H9 (cell line): ENCODE measurements at regions not wholly inside any gene's neighbourhood (a gene's known extent, or its start where the extent isn't known, plus 50 kb on each side); places are given as distances from the start of the nearest gene placed in this dataset.

Experiments used
- DNase-seq: peaks from one replicate; pipeline ENCODE4 v3.0.0-alpha.2; 2017
- H2AFZ ChIP-seq: one replicate; pipeline ENCODE4 v1.6.1; 2013; ENCODE audit warnings: mild to moderate bottlenecking, low read length, control low read depth, moderate library complexity
- H2AK5ac ChIP-seq: 2 replicates; pipeline ENCODE4 v1.6.1; 2013; ENCODE audit warnings: low read length, control low read depth, mixed read lengths; ENCODE audit not compliant: insufficient read length
- H2BK120ac ChIP-seq: one replicate; pipeline ENCODE4 v1.6.1; 2013; ENCODE audit warnings: low read depth, mild to moderate bottlenecking, low read length, control low read depth, inconsistent platforms; ENCODE audit not compliant: poor library complexity, severe bottlenecking
- H2BK12ac ChIP-seq: 2 replicates; pipeline ENCODE4 v1.6.1; 2013; ENCODE audit warnings: low read length, control low read depth, mixed read lengths, low read depth; ENCODE audit not compliant: insufficient read length
- H2BK15ac ChIP-seq: 2 replicates; pipeline ENCODE4 v1.6.1; 2013; ENCODE audit warnings: low read depth, low read length, control low read depth
- H2BK20ac ChIP-seq: one replicate; pipeline ENCODE4 v1.6.1; 2013; ENCODE audit warnings: low read depth, mild to moderate bottlenecking, low read length, control low read depth, inconsistent platforms; ENCODE audit not compliant: poor library complexity, severe bottlenecking
- H2BK5ac ChIP-seq: 2 replicates; pipeline ENCODE4 v1.6.1; 2013; ENCODE audit warnings: low read length, control low read depth, mixed read lengths; ENCODE audit not compliant: insufficient read length
- H3K14ac ChIP-seq: 2 replicates; pipeline ENCODE4 v1.6.1; 2013; ENCODE audit warnings: low read length, control low read depth; ENCODE audit not compliant: insufficient read depth
- H3K18ac ChIP-seq: 2 replicates; pipeline ENCODE4 v1.6.1; 2013; ENCODE audit warnings: low read depth, mild to moderate bottlenecking, mixed read lengths, low read length, control low read depth; ENCODE audit not compliant: insufficient read length
- H3K23ac ChIP-seq: 2 replicates; pipeline ENCODE4 v1.6.1; 2013; ENCODE audit warnings: low read length, control low read depth, mixed read lengths, low read depth; ENCODE audit not compliant: insufficient read length
- H3K23me2 ChIP-seq: 2 replicates; pipeline ENCODE4 v1.6.1; 2013; ENCODE audit warnings: low read depth, mild to moderate bottlenecking, mixed read lengths, low read length, control low read depth; ENCODE audit not compliant: insufficient read length, poor library complexity, severe bottlenecking
- H3K27ac ChIP-seq: 2 replicates; pipeline ENCODE4 v1.5.1; 2013; ENCODE audit warnings: low read length, control low read depth, mixed read lengths, low read depth; ENCODE audit not compliant: insufficient read length
- H3K27me3 ChIP-seq: 2 replicates; pipeline ENCODE4 v1.6.1; 2013; ENCODE audit warnings: low read length, control low read depth, inconsistent platforms; ENCODE audit not compliant: insufficient read depth
- H3K4ac ChIP-seq: 2 replicates; pipeline ENCODE4 v1.6.1; 2013; ENCODE audit warnings: low read depth, mild to moderate bottlenecking, control low read depth, inconsistent platforms, low read length, moderate library complexity
- H3K4me1 ChIP-seq: 2 replicates; pipeline ENCODE4 v1.6.1; 2013; ENCODE audit warnings: low read length, control low read depth, inconsistent platforms; ENCODE audit not compliant: insufficient read depth
- H3K4me2 ChIP-seq: 2 replicates; pipeline ENCODE4 v1.6.1; 2013; ENCODE audit warnings: low read length, control low read depth, mixed read lengths; ENCODE audit not compliant: insufficient read length, insufficient read depth
- H3K56ac ChIP-seq: 2 replicates; pipeline ENCODE4 v1.6.1; 2013; ENCODE audit warnings: low read depth, mild to moderate bottlenecking, mixed read lengths, low read length, control low read depth; ENCODE audit not compliant: insufficient read length
- H3K79me1 ChIP-seq: 2 replicates; pipeline ENCODE4 v1.6.1; 2013; ENCODE audit warnings: low read depth, mild to moderate bottlenecking, moderate library complexity, low read length, control low read depth, inconsistent platforms; ENCODE audit not compliant: insufficient read depth, poor library complexity, severe bottlenecking
- H3K79me2 ChIP-seq: 2 replicates; pipeline ENCODE4 v1.6.1; 2013; ENCODE audit warnings: low read length, control low read depth, inconsistent platforms; ENCODE audit not compliant: insufficient read depth
- H3K9ac ChIP-seq: 2 replicates; pipeline ENCODE4 v1.6.1; 2013; ENCODE audit warnings: low read length, control low read depth, mixed read lengths; ENCODE audit not compliant: insufficient read length; ENCODE audit errors: extremely low read depth
- H3K9me3 ChIP-seq: one replicate; pipeline ENCODE4 v1.6.1; 2013; ENCODE audit warnings: low read depth, low read length, inconsistent platforms; ENCODE audit not compliant: control insufficient read depth
- H3T11ph ChIP-seq: one replicate; pipeline ENCODE4 v1.6.1; 2013; ENCODE audit warnings: mild to moderate bottlenecking, low read length, control low read depth, inconsistent platforms
- H4K20me1 ChIP-seq: one replicate; pipeline ENCODE4 v1.6.1; 2013; ENCODE audit not compliant: control insufficient read depth, insufficient read length, insufficient read depth
- H4K5ac ChIP-seq: 2 replicates; pipeline ENCODE4 v1.6.1; 2013; ENCODE audit warnings: low read depth, mild to moderate bottlenecking, mixed read lengths, low read length, control low read depth; ENCODE audit not compliant: insufficient read length
- H4K8ac ChIP-seq: replicated peaks from 2 replicates; pipeline ENCODE4 v1.6.1; 2013; ENCODE audit warnings: low read length, control low read depth, mixed read lengths, low read depth; ENCODE audit not compliant: insufficient read length
- H4K91ac ChIP-seq: 2 replicates; pipeline ENCODE4 v1.6.1; 2013; ENCODE audit warnings: low read depth, mild to moderate bottlenecking, moderate library complexity, mixed read lengths, low read length, control low read depth; ENCODE audit not compliant: insufficient read length
- H3K27ac Mint-ChIP-seq, 3 experiments: 2 replicates in 2 of 3; 3 replicates in 1 of 3; pipeline ENCODE4 v1.8.0; 2020 to 2021; ENCODE audit warnings: mixed read lengths in 3 of 3, mild to moderate bottlenecking in 1 of 3, moderate library complexity in 1 of 3
- H3K27me3 Mint-ChIP-seq: 2 replicates; pipeline ENCODE4 v1.8.0; 2021; ENCODE audit warnings: low read depth, mild to moderate bottlenecking, moderate library complexity, mixed read lengths
- H3K36me3 Mint-ChIP-seq, 3 experiments: 2 replicates in 2 of 3; 3 replicates in 1 of 3; pipeline ENCODE4 v1.8.0; 2020 to 2021; ENCODE audit warnings: low read depth in 3 of 3, mixed read lengths in 3 of 3; ENCODE audit not compliant: insufficient read depth in 1 of 3
- H3K4me1 Mint-ChIP-seq, 2 experiments: 2 replicates each; pipeline ENCODE4 v1.8.0; 2020; ENCODE audit warnings: mixed read lengths in 2 of 2
- H3K4me3 Mint-ChIP-seq, 2 experiments: 2 replicates in 1 of 2; 3 replicates in 1 of 2; pipeline ENCODE4 v1.8.0; 2020 to 2021; ENCODE audit warnings: mild to moderate bottlenecking in 2 of 2, mixed read lengths in 2 of 2, moderate library complexity in 1 of 2
- H3K9me3 Mint-ChIP-seq, 2 experiments: 2 replicates in 1 of 2; 3 replicates in 1 of 2; pipeline ENCODE4 v1.8.0; 2020; ENCODE audit warnings: mild to moderate bottlenecking in 2 of 2, mixed read lengths in 2 of 2, moderate library complexity in 1 of 2
- WGBS: extraction: QIAGEN DNeasy Blood & Tissue Kit; methylation state at CpG from one replicate; pipeline ENCODE4 v1.1.7; 2013; ENCODE audit warnings: missing lambda C conversion rate, low lambda C conversion rate, mixed read lengths; ENCODE audit not compliant: insufficient read length; ENCODE audit errors: extremely low coverage; 5-methylcytosine and 5-hydroxymethylcytosine counted together
- TF ChIP-seq, protein P1 (sequence below): fragments of 200-600 bp; sonication (generic); conservative IDR thresholded peaks from 3 replicates; pipeline ENCODE4 v1.8.0; 2021; ENCODE audit warnings: antibody characterized with exemption, mild to moderate bottlenecking

DNA sequence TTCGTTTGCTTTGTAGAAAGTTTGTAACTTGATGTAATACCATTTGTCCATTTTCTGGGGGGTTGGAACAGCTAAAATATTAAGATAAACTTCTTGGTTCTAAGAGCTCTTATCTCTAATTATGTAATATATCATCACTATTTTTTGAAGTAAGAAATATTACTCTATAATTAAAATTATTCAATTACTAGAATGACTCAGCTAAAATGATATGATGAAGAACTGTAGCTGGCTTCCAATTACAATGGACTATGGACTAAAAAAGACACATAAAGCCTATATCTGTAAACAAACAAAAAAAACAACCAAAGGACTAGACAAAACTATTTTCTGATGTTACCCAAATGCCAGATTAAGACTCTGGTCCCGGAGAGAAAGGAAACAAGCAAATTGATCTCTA lies 569.4 kb downstream of the PCDH18 start:
- no peak overlapping the region for H3T11ph ChIP-seq
- H3K4ac ChIP-seq = no peak overlapping the region
- H3K9ac ChIP-seq = no peak overlapping the region
- H4K91ac ChIP-seq = no peak overlapping the region
- no peak overlapping the region for H2BK12ac ChIP-seq
- Mint-ChIP-seq H3K27me3 (no peaks in the 10 kb centered on the region), H3K27ac (no peak overlapping the region), H3K36me3 (no peaks in the 10 kb centered on the region; a peak in 1 of 7 replicates), H3K4me1 (no peaks in the 10 kb centered on the region), H3K4me3 (no peak overlapping the region), H3K9me3 (no peaks in the 10 kb centered on the region)
- WGBS = no CpG with 5 or more reads among the region's 2 CpGs
- no peak overlapping the region for H3K18ac ChIP-seq
- no peaks in the 10 kb centered on the region for H3K79me1 ChIP-seq
- H3K27ac ChIP-seq = no peak overlapping the region
- no peaks in the 10 kb centered on the region for H3K4me1 ChIP-seq
- no peak overlapping the region for H4K8ac ChIP-seq
- no peaks in the 10 kb centered on the region for H4K20me1 ChIP-seq
- H2BK20ac ChIP-seq = no peak overlapping the region
- H2BK15ac ChIP-seq = no peak overlapping the region
- no peaks in the 10 kb centered on the region for H3K79me2 ChIP-seq
- no peak overlapping the region for H2BK120ac ChIP-seq
- no peak overlapping the region for H3K56ac ChIP-seq
- no peaks in the 10 kb centered on the region for H3K23me2 ChIP-seq
- H2BK5ac ChIP-seq = no peak overlapping the region
- H3K14ac ChIP-seq = no peak overlapping the region
- TF ChIP-seq, protein P1, sequence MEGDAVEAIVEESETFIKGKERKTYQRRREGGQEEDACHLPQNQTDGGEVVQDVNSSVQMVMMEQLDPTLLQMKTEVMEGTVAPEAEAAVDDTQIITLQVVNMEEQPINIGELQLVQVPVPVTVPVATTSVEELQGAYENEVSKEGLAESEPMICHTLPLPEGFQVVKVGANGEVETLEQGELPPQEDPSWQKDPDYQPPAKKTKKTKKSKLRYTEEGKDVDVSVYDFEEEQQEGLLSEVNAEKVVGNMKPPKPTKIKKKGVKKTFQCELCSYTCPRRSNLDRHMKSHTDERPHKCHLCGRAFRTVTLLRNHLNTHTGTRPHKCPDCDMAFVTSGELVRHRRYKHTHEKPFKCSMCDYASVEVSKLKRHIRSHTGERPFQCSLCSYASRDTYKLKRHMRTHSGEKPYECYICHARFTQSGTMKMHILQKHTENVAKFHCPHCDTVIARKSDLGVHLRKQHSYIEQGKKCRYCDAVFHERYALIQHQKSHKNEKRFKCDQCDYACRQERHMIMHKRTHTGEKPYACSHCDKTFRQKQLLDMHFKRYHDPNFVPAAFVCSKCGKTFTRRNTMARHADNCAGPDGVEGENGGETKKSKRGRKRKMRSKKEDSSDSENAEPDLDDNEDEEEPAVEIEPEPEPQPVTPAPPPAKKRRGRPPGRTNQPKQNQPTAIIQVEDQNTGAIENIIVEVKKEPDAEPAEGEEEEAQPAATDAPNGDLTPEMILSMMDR = no peak
- H4K5ac ChIP-seq = no peak overlapping the region
- no peak for DNase-seq
- no peak overlapping the region for H3K23ac ChIP-seq
- no peaks in the 10 kb centered on the region for H3K9me3 ChIP-seq
- H2AK5ac ChIP-seq = no peak overlapping the region
- H3K4me2 ChIP-seq = no peak overlapping the region
- H2AFZ ChIP-seq = no peak overlapping the region
- H3K27me3 ChIP-seq = no peaks in the 10 kb centered on the region
